Panc1 (cell line): ENCODE measurements at regions not wholly inside any gene's neighbourhood (a gene's known extent, or its start where the extent isn't known, plus 50 kb on each side); places are given as distances from the start of the nearest gene placed in this dataset.

ENCODE experiments used
- POLR2AphosphoS5 ChIP-seq: IDR thresholded peaks from 2 replicates; pipeline ENCODE4 v1.6.1; 2012; ENCODE audit warnings: mild to moderate bottlenecking, low read depth, low read length, moderate library complexity
- SIN3A ChIP-seq: IDR thresholded peaks from 2 replicates; pipeline ENCODE4 v1.6.1; 2012; ENCODE audit warnings: low read depth, mild to moderate bottlenecking, low read length, moderate library complexity, borderline replicate concordance; ENCODE audit not compliant: insufficient read depth
- TCF7L2 ChIP-seq: IDR thresholded peaks from 2 replicates; pipeline ENCODE4 v1.6.1; 2011; ENCODE audit warnings: mild to moderate bottlenecking, low read depth, low read length, inconsistent platforms
- TF ChIP-seq, protein P1 (sequence below), 2 experiments: IDR thresholded peaks; 2 replicates each; pipeline ENCODE4 v1.6.1; 2011 to 2012; ENCODE audit warnings: low read depth in 2 of 2, control low read depth in 1 of 2, low read length in 1 of 2, mild to moderate bottlenecking in 1 of 2, moderate library complexity in 1 of 2; ENCODE audit not compliant: insufficient read depth in 1 of 2
- TF ChIP-seq, protein P2 (sequence below): fragments of 450-650 bp; IDR thresholded peaks from 2 replicates; pipeline ENCODE4 v1.5.1; 2017; ENCODE audit warnings: mild to moderate bottlenecking

DNA sequence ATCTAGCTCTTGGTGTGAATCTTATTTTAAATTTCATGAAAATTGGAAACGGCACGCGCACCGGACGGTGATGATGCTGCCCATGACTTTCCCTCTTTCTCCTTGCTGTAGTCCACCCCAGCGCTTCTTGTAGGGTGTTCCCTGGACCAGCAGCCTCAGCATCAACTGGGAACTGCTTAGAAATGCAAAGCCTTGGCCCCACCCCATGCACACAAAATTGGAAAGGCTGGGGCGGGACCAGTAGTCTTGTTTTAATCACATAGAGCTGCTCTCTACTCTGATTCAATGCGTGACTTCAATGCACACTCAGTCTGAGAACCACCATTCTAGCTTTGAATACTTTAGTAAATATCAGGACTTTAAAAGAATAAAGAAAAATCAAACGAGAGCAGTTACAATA lies 427.1 kb downstream of the EFNB2 start:
- TF ChIP-seq, protein P1, sequence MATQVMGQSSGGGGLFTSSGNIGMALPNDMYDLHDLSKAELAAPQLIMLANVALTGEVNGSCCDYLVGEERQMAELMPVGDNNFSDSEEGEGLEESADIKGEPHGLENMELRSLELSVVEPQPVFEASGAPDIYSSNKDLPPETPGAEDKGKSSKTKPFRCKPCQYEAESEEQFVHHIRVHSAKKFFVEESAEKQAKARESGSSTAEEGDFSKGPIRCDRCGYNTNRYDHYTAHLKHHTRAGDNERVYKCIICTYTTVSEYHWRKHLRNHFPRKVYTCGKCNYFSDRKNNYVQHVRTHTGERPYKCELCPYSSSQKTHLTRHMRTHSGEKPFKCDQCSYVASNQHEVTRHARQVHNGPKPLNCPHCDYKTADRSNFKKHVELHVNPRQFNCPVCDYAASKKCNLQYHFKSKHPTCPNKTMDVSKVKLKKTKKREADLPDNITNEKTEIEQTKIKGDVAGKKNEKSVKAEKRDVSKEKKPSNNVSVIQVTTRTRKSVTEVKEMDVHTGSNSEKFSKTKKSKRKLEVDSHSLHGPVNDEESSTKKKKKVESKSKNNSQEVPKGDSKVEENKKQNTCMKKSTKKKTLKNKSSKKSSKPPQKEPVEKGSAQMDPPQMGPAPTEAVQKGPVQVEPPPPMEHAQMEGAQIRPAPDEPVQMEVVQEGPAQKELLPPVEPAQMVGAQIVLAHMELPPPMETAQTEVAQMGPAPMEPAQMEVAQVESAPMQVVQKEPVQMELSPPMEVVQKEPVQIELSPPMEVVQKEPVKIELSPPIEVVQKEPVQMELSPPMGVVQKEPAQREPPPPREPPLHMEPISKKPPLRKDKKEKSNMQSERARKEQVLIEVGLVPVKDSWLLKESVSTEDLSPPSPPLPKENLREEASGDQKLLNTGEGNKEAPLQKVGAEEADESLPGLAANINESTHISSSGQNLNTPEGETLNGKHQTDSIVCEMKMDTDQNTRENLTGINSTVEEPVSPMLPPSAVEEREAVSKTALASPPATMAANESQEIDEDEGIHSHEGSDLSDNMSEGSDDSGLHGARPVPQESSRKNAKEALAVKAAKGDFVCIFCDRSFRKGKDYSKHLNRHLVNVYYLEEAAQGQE (IDR thresholded peaks at IDR 0.05; ENCODE audit: insufficient read depth in 1 of 2, low read depth in 2 of 2, low read length in 1 of 2), result no peak
- TF ChIP-seq, protein P2, sequence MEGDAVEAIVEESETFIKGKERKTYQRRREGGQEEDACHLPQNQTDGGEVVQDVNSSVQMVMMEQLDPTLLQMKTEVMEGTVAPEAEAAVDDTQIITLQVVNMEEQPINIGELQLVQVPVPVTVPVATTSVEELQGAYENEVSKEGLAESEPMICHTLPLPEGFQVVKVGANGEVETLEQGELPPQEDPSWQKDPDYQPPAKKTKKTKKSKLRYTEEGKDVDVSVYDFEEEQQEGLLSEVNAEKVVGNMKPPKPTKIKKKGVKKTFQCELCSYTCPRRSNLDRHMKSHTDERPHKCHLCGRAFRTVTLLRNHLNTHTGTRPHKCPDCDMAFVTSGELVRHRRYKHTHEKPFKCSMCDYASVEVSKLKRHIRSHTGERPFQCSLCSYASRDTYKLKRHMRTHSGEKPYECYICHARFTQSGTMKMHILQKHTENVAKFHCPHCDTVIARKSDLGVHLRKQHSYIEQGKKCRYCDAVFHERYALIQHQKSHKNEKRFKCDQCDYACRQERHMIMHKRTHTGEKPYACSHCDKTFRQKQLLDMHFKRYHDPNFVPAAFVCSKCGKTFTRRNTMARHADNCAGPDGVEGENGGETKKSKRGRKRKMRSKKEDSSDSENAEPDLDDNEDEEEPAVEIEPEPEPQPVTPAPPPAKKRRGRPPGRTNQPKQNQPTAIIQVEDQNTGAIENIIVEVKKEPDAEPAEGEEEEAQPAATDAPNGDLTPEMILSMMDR, result no peak
- TF ChIP-seq POLR2AphosphoS5 (no peak), SIN3A (no peak), TCF7L2 (no peak)
